CD4-positive, alpha-beta T cell (primary cell): ENCODE measurements at regions not wholly inside any gene's neighbourhood (a gene's known extent, or its start where the extent isn't known, plus 50 kb on each side); places are given as distances from the start of the nearest gene placed in this dataset.

Experiments used
- ATAC-seq: fragments of 200-7000 bp; cut with Tn5 transposase; one replicate; pipeline ENCODE4 v1.10.0; 2022; ENCODE audit warnings: mild to moderate bottlenecking; ENCODE audit not compliant: poor library complexity
- CTCF ChIA-PET: fragments of 350-600 bp; sonication (Branson Sonifier 250); formaldehyde crosslinking; loops from one replicate; lab custom pipeline; 2021; ENCODE audit warnings: antibody characterized with exemption, inconsistent platforms; lab: Charles Lee
- POLR2A ChIA-PET: fragments of 350-600 bp; sonication (Branson Sonifier 250); formaldehyde crosslinking; loops from one replicate; lab custom pipeline; 2021; ENCODE audit warnings: antibody characterized with exemption, inconsistent platforms; lab: Charles Lee
- DNase-seq, 14 experiments: peaks; one replicate each; pipeline ENCODE4 v3.0.0-alpha.2; 2013 to 2020; ENCODE audit warnings: mixed read lengths in 2 of 14
- H3K27ac ChIP-seq, 2 donors: one replicate each; pipeline versions ENCODE4 v1.5.1 to v1.7.0; 2013; ENCODE audit warnings: low read length in 2 of 2, low read depth in 1 of 2, mild to moderate bottlenecking in 1 of 2
- H3K27me3 ChIP-seq, 2 experiments: 1 replicate in 1 of 2; 2 replicates in 1 of 2; pipeline versions ENCODE4 v1.6.1 to v1.7.0; 2013; ENCODE audit warnings: low read length in 2 of 2, control low read depth in 1 of 2, mild to moderate bottlenecking in 1 of 2, moderate library complexity in 1 of 2; ENCODE audit not compliant: insufficient read depth in 2 of 2, control insufficient read depth in 1 of 2
- H3K36me3 ChIP-seq: one replicate; pipeline ENCODE4 v1.6.1; 2013; ENCODE audit warnings: low read length, control low read depth; ENCODE audit not compliant: insufficient read depth
- H3K4me1 ChIP-seq: one replicate; pipeline ENCODE4 v1.6.1; 2013; ENCODE audit warnings: low read length, control low read depth; ENCODE audit not compliant: insufficient read depth
- H3K4me3 ChIP-seq: one replicate; pipeline ENCODE4 v1.5.1; 2013; ENCODE audit warnings: mild to moderate bottlenecking, low read length, moderate library complexity
- H3K9me3 ChIP-seq, 2 experiments: 1 replicate in 1 of 2; 2 replicates in 1 of 2; pipeline versions ENCODE4 v1.6.1 to v1.7.0; 2013; ENCODE audit warnings: low read length in 2 of 2, mild to moderate bottlenecking in 2 of 2, control low read depth in 1 of 2, moderate library complexity in 1 of 2; ENCODE audit not compliant: control insufficient read depth in 1 of 2, insufficient read depth in 1 of 2
- H3K27ac Mint-ChIP-seq: one replicate; pipeline ENCODE4 v1.8.0; 2020; ENCODE audit warnings: mixed read lengths
- H3K27me3 Mint-ChIP-seq: one replicate; pipeline ENCODE4 v1.8.0; 2021; ENCODE audit warnings: mixed read lengths
- H3K36me3 Mint-ChIP-seq: one replicate; pipeline ENCODE4 v1.8.0; 2021; ENCODE audit warnings: low read depth, mixed read lengths
- H3K4me1 Mint-ChIP-seq: one replicate; pipeline ENCODE4 v1.8.0; 2021; ENCODE audit warnings: low read depth, mixed read lengths
- H3K4me3 Mint-ChIP-seq: one replicate; pipeline ENCODE4 v1.8.0; 2020; ENCODE audit warnings: mild to moderate bottlenecking, mixed read lengths
- H3K9me3 Mint-ChIP-seq: one replicate; pipeline ENCODE4 v1.8.0; 2020; ENCODE audit warnings: mixed read lengths
- intact Hi-C, 2 experiments: fragments of 100-400 bp; cut with DNase I in 1 of 2; cut with micrococcal nuclease in 1 of 2; formaldehyde crosslinking; loops; one replicate each; pipeline versions ENCODE4 v1.15.1 to v1.9.0; 2023 to 2025; cut with DNase I, micrococcal nuclease
- TF ChIP-seq, protein P1 (sequence below): fragments of 200-600 bp; IDR thresholded peaks from one replicate; pipeline ENCODE4 v1.8.0; 2022; ENCODE audit warnings: antibody characterized with exemption, mild to moderate bottlenecking

DNA sequence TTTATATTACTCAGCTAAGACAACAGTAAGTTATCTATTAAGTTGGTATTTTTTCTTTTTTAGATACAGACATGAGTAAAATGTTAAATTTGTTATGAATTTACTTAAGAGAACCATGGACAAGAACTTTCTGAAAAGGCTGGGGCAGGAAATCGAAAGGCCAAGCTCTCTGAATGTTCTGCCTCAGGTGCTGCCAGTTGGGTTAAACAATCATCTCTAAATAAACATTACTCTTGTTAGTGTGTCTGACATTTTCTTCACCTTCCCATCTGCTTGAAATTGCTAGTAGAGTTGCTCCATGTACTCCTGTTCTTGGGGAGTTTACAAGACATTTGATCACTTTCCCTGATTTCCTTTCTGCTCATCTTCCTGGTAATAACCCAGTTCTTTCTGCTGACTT, 87.5 kb downstream of the ANKRD7 start:
- peaks cover 3 to 4% of the 10 kb centered on the region in 2 experiments for H3K9me3 ChIP-seq
- H3K36me3 ChIP-seq: no peaks in the 10 kb centered on the region
- intact Hi-C loops: no loop called here
- CTCF ChIA-PET: no interaction called here
- no peak for DNase-seq
- TF ChIP-seq, protein P1, sequence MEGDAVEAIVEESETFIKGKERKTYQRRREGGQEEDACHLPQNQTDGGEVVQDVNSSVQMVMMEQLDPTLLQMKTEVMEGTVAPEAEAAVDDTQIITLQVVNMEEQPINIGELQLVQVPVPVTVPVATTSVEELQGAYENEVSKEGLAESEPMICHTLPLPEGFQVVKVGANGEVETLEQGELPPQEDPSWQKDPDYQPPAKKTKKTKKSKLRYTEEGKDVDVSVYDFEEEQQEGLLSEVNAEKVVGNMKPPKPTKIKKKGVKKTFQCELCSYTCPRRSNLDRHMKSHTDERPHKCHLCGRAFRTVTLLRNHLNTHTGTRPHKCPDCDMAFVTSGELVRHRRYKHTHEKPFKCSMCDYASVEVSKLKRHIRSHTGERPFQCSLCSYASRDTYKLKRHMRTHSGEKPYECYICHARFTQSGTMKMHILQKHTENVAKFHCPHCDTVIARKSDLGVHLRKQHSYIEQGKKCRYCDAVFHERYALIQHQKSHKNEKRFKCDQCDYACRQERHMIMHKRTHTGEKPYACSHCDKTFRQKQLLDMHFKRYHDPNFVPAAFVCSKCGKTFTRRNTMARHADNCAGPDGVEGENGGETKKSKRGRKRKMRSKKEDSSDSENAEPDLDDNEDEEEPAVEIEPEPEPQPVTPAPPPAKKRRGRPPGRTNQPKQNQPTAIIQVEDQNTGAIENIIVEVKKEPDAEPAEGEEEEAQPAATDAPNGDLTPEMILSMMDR: no peak
- Mint-ChIP-seq H3K27me3 (peaks cover 4% of the 10 kb centered on the region), H3K4me3 (no peak overlapping the region), H3K27ac (no peak overlapping the region), H3K4me1 (no peaks in the 10 kb centered on the region), H3K9me3 (peaks cover 11% of the 10 kb centered on the region), H3K36me3 (no peaks in the 10 kb centered on the region)
- no peak overlapping the region for H3K27ac ChIP-seq
- H3K4me1 ChIP-seq: no peaks in the 10 kb centered on the region
- no peak overlapping the region for H3K4me3 ChIP-seq
- POLR2A ChIA-PET: no interaction called here
- ATAC-seq: no peak
- no peaks in the 10 kb centered on the region for H3K27me3 ChIP-seq

DNA sequence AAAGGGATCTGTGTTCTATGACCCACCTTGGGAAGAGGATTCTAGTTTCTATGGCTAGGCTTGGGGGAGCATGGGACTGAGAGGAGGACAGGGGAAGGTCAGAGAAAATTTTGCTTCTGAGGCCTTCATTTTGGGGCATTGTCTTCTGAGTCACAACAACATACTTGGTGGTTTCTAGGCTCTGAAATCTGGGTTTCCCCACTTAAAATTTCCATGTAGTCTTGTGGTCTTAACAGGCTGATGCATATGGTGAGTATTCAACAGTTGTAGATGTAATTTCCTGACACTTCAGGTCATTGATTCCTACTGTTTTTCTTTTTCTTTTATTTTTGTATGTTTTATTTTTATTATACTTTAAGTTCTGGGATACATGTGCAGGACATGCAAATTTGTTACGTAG, 88.5 kb downstream of the ANKRD7 start:
- Mint-ChIP-seq H3K4me3 (no peak overlapping the region), H3K36me3 (no peaks in the 10 kb centered on the region), H3K4me1 (no peaks in the 10 kb centered on the region), H3K27ac (no peak overlapping the region), H3K27me3 (peaks cover 4% of the 10 kb centered on the region), H3K9me3 (peaks cover 11% of the 10 kb centered on the region)
- H3K36me3 ChIP-seq: no peaks in the 10 kb centered on the region
- peaks cover 3 to 4% of the 10 kb centered on the region in 2 experiments for H3K9me3 ChIP-seq
- no peaks in the 10 kb centered on the region for H3K4me1 ChIP-seq
- no peak overlapping the region for H3K27ac ChIP-seq
- ATAC-seq: no peak
- H3K27me3 ChIP-seq: no peaks in the 10 kb centered on the region
- H3K4me3 ChIP-seq: no peak overlapping the region
- DNase-seq: peak in 1 of 14 experiments; percentile 11
- POLR2A ChIA-PET: no interaction called here
- intact Hi-C loops: no loop called here
- CTCF ChIA-PET: no interaction called here
- TF ChIP-seq, protein P1: no peak

DNA sequence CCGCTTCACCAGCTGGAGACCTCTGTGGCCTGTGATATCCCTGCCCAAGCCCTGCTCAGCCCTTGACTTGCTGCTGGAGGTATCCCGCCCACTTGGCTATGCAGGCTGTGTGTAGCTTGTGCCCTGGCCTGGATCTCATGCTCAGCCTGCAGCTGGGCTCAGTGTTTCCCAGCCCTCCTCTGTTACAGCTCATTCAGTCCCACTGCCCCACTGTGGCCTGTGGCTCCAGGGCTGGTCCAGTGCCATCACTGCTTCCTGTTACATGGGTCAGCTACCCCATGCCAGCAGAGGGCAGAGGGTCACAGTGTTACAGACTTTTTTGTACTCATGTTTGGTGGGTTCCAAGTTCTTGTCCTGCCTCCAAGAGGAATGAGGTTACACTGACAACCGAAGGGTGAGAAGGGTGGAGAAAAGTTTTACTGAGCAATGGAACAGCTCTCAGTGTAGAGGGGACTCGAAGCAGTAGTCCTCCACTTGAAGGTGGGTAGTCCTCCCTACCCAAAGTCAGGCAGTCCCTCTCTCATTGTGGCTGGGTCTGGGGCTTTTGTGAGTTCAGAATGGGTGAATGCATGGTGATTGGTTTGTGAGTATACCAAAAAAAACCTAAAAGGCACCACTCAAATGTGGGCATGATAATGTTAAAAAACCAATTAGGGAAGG, 100.4 kb downstream of the ANKRD7 start:
- Histone ChIP-seq H3K27me3 (no peaks in the 10 kb centered on the region), H3K36me3 (no peaks in the 10 kb centered on the region), H3K9me3 (peaks cover 0 to 4% of the 10 kb centered on the region in 2 experiments), H3K4me3 (no peak overlapping the region), H3K4me1 (no peaks in the 10 kb centered on the region), H3K27ac (no peak overlapping the region)
- DNase-seq: peak in 1 of 14 experiments; percentile 3
- Mint-ChIP-seq H3K27me3 (peaks cover 10% of the 10 kb centered on the region), H3K9me3 (no peaks in the 10 kb centered on the region), H3K36me3 (no peaks in the 10 kb centered on the region), H3K4me3 (no peak overlapping the region), H3K4me1 (no peaks in the 10 kb centered on the region), H3K27ac (no peak overlapping the region)
- ATAC-seq: no peak
- POLR2A ChIA-PET: no interaction called here
- TF ChIP-seq, protein P1: no peak
- intact Hi-C loops: no loop called here
- CTCF ChIA-PET: no interaction called here
